Breast epithelium (tissue), 3 donors: ENCODE measurements at regions not wholly inside any gene's neighbourhood (a gene's known extent, or its start where the extent isn't known, plus 50 kb on each side); places are given as distances from the start of the nearest gene placed in this dataset.

Experiments used
- POLR2A ChIP-seq: fragments of 450-650 bp; IDR thresholded peaks from one replicate; pipeline ENCODE4 v1.6.1; 2016; ENCODE audit warnings: antibody characterized with exemption, mild to moderate bottlenecking, moderate library complexity
- POLR2AphosphoS5 ChIP-seq, 3 donors: sonication (generic); formaldehyde crosslinking; IDR thresholded peaks; one replicate each; pipeline ENCODE4 v1.6.1; 2017; ENCODE audit warnings: antibody characterized with exemption in 3 of 3

DNA sequence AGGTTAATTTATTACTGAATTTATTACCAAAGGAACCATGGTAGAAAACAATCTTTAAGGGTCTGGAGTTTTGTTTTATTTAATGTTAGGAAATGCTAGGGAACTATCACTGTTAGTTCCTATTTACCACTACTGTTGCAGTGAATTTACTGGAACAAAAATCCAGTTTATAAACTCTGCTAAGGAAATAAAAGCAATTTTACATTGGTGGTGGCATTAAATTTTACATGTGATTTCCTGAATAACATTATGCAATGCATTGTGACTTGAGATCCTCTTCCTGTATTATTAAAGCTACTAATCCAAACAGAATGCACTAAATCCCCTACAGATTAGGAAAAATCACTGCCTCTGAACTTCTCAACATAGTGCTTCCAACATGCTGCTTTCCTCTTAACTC, 599.5 kb upstream of the PTGER4 start:
- TF ChIP-seq POLR2AphosphoS5 (IDR thresholded peaks at IDR 0.05) (no peak), POLR2A (no peak)
